Aorta (tissue), 5 donors: ENCODE measurements at regions not wholly inside any gene's neighbourhood (a gene's known extent, or its start where the extent isn't known, plus 50 kb on each side); places are given as distances from the start of the nearest gene placed in this dataset.

Experiments used
- ATAC-seq: fragments of 200-7000 bp; cut with Tn5 transposase; one replicate; pipeline ENCODE4 v1.9.1; 2022; ENCODE audit warnings: moderate library complexity; ENCODE audit not compliant: low FRiP score
- DNase-seq, 2 donors: peaks; one replicate each; pipeline ENCODE4 v3.0.0-alpha.2; 2020
- H3K27ac ChIP-seq, 2 donors: one replicate each; pipeline ENCODE4 v1.5.1; 2013; ENCODE audit warnings: low read length in 2 of 2, mild to moderate bottlenecking in 2 of 2, moderate library complexity in 2 of 2, control low read depth in 1 of 2, inconsistent platforms in 1 of 2, low read depth in 1 of 2
- H3K27me3 ChIP-seq, 2 donors: one replicate each; pipeline ENCODE4 v1.6.1; 2013; ENCODE audit warnings: control low read depth in 1 of 2, low read length in 1 of 2, mild to moderate bottlenecking in 1 of 2, moderate library complexity in 1 of 2; ENCODE audit not compliant: insufficient read depth in 2 of 2, control insufficient read depth in 1 of 2
- H3K36me3 ChIP-seq, 2 donors: one replicate each; pipeline ENCODE4 v1.6.1; 2013; ENCODE audit warnings: control low read depth in 1 of 2, low read length in 1 of 2, mild to moderate bottlenecking in 1 of 2; ENCODE audit not compliant: insufficient read depth in 2 of 2, control insufficient read depth in 1 of 2
- H3K4me1 ChIP-seq, 2 donors: one replicate each; pipeline ENCODE4 v1.6.1; 2013; ENCODE audit warnings: low read length in 2 of 2, control low read depth in 1 of 2, mild to moderate bottlenecking in 1 of 2, moderate library complexity in 1 of 2; ENCODE audit not compliant: insufficient read depth in 2 of 2, control insufficient read depth in 1 of 2
- H3K4me3 ChIP-seq, 2 donors: one replicate each; pipeline ENCODE4 v1.5.1; 2013; ENCODE audit warnings: low read length in 2 of 2, control low read depth in 1 of 2, mild to moderate bottlenecking in 1 of 2
- H3K9me3 ChIP-seq: one replicate; pipeline ENCODE4 v1.6.1; 2013; ENCODE audit warnings: mild to moderate bottlenecking, low read length; ENCODE audit not compliant: control insufficient read depth
- WGBS, 2 donors: extraction: QIAGEN DNeasy Blood & Tissue Kit; methylation state at CpG; one replicate each; pipeline ENCODE4 v1.1.7; 2013; 5-methylcytosine and 5-hydroxymethylcytosine counted together
- intact Hi-C, 2 donors: fragments of 100-400 bp; cut with DNase I; formaldehyde crosslinking; loops; one replicate each; pipeline versions ENCODE4 v1.14.2 to v1.15.0; 2022
- donor health status: healthy with polysubstance abuse.
- donor health status: Bipolar disorder and iron deficiency.
- donor health status: DM: no; HTN: no; CAD: no.
- donor health status: DM: no; HTN: no; CAD: no.
- donor health status: DM: yes; HTN: yes; CAD: no.

GRCh38 chr1:5365751-5366150 lies 626.5 kb downstream of the NPHP4 start:
- Histone ChIP-seq H3K4me3 (no peak overlapping the region), H3K27me3 (no peaks in the 10 kb centered on the region)

GRCh38 chr1:5364591-5364990 lies 627.6 kb downstream of the NPHP4 start:
- Histone ChIP-seq H3K4me3 (no peak overlapping the region), H3K27ac (no peak overlapping the region), H3K27me3 (no peaks in the 10 kb centered on the region), H3K9me3 (no peaks in the 10 kb centered on the region), H3K4me1 (no peaks in the 10 kb centered on the region), H3K36me3 (no peaks in the 10 kb centered on the region)
- no peak for DNase-seq
- intact Hi-C loops, result no loop called here
- WGBS, 2 donors, result 80 to 83% methylated on average over 6 of the region's 6 CpGs
- no peak for ATAC-seq

More at GRCh38 chr1:5365751-5366150, 626.5 kb downstream of the NPHP4 start:
- ATAC-seq (no peak), DNase-seq (no peak)
- H3K36me3 ChIP-seq, result no peaks in the 10 kb centered on the region
- H3K27ac ChIP-seq, result no peak overlapping the region
- no peaks in the 10 kb centered on the region for H3K9me3 ChIP-seq
- intact Hi-C loops, result no loop called here
- WGBS, 2 donors, result 41 to 63% methylated on average over 5 of the region's 5 CpGs
- no peaks in the 10 kb centered on the region for H3K4me1 ChIP-seq

GRCh38 chr1:5354681-5355080 lies 637.5 kb downstream of the NPHP4 start:
- H3K27me3 ChIP-seq, result no peaks in the 10 kb centered on the region
- ATAC-seq, result no peak
- intact Hi-C loops, result no loop called here
- H3K4me1 ChIP-seq, result no peaks in the 10 kb centered on the region
- DNase-seq, result no peak
- WGBS, 2 donors, result 77 to 83% methylated on average over 3 of the region's 3 CpGs
- peaks cover 3% of the 10 kb centered on the region for H3K9me3 ChIP-seq
- H3K36me3 ChIP-seq, result no peaks in the 10 kb centered on the region
- no peak overlapping the region for H3K4me3 ChIP-seq
- H3K27ac ChIP-seq, result no peak overlapping the region

- 72 to 77% methylated on average over 4 of the region's 4 CpGs for WGBS, 2 donors
- Histone ChIP-seq H3K27me3 (no peaks in the 10 kb centered on the region), H3K27ac (no peak overlapping the region), H3K4me3 (no peak overlapping the region), H3K4me1 (no peaks in the 10 kb centered on the region), H3K9me3 (no peaks in the 10 kb centered on the region), H3K36me3 (no peaks in the 10 kb centered on the region)
- intact Hi-C loops, result no loop called here
- ATAC-seq (no peak), DNase-seq (no peak)
Measured at GRCh38 chr1:5351366-5351765, 640.9 kb downstream of the NPHP4 start.

GRCh38 chr1:5349526-5349925 lies 642.7 kb downstream of the NPHP4 start:
- Histone ChIP-seq H3K27ac (no peak overlapping the region), H3K36me3 (no peaks in the 10 kb centered on the region)

GRCh38 chr1:5348732-5349465 lies 643.3 kb downstream of the NPHP4 start:
- 84 to 87% methylated on average over 15 of the region's 15 CpGs for WGBS, 2 donors
- H3K4me1 ChIP-seq, result no peaks in the 10 kb centered on the region
- no peak overlapping the region for H3K27ac ChIP-seq
- H3K36me3 ChIP-seq, result no peaks in the 10 kb centered on the region
- DNase-seq (no peak), ATAC-seq (no peak)
- no peaks in the 10 kb centered on the region for H3K27me3 ChIP-seq
- no peaks in the 10 kb centered on the region for H3K9me3 ChIP-seq
- intact Hi-C loops, result no loop called here
- H3K4me3 ChIP-seq, result no peak overlapping the region

More at GRCh38 chr1:5349526-5349925, 642.7 kb downstream of the NPHP4 start:
- intact Hi-C loops, result no loop called here
- H3K4me1 ChIP-seq, result no peaks in the 10 kb centered on the region
- no peak for ATAC-seq
- DNase-seq, result no peak
- no peak overlapping the region for H3K4me3 ChIP-seq
- WGBS, 2 donors, result 77 to 78% methylated on average over 6 of the region's 6 CpGs
- no peaks in the 10 kb centered on the region for H3K27me3 ChIP-seq
- no peaks in the 10 kb centered on the region for H3K9me3 ChIP-seq

GRCh38 chr1:5347726-5348125 lies 644.5 kb downstream of the NPHP4 start:
- no peak overlapping the region for H3K27ac ChIP-seq
- intact Hi-C loops, result no loop called here
- DNase-seq (no peak), ATAC-seq (no peak)
- 70 to 75% methylated on average over 8 of the region's 8 CpGs for WGBS, 2 donors
- H3K9me3 ChIP-seq, result no peaks in the 10 kb centered on the region
- H3K36me3 ChIP-seq, result no peaks in the 10 kb centered on the region
- no peaks in the 10 kb centered on the region for H3K4me1 ChIP-seq
- H3K27me3 ChIP-seq, result no peaks in the 10 kb centered on the region
- H3K4me3 ChIP-seq, result no peak overlapping the region

- no peaks in the 10 kb centered on the region for H3K4me1 ChIP-seq
- H3K4me3 ChIP-seq, result no peak overlapping the region
- WGBS, 2 donors, result 73 to 80% methylated on average over 8 of the region's 8 CpGs
- H3K9me3 ChIP-seq, result no peaks in the 10 kb centered on the region
- no peaks in the 10 kb centered on the region for H3K27me3 ChIP-seq
- ATAC-seq (no peak), DNase-seq (no peak)
- H3K27ac ChIP-seq, result no peak overlapping the region
- intact Hi-C loops, result no loop called here
- no peaks in the 10 kb centered on the region for H3K36me3 ChIP-seq
Measured at GRCh38 chr1:5345556-5345955, 646.7 kb downstream of the NPHP4 start.

- intact Hi-C loops, result no loop called here
- Histone ChIP-seq H3K4me3 (no peak overlapping the region), H3K4me1 (no peaks in the 10 kb centered on the region), H3K27me3 (no peaks in the 10 kb centered on the region), H3K36me3 (no peaks in the 10 kb centered on the region), H3K27ac (no peak overlapping the region), H3K9me3 (no peaks in the 10 kb centered on the region)
- DNase-seq, result no peak
- ATAC-seq, result no peak
- WGBS, 2 donors, result 72 to 78% methylated on average over 10 of the region's 10 CpGs
Measured at GRCh38 chr1:5343256-5344020, 648.8 kb downstream of the NPHP4 start.
